HG03280 (cell line): ENCODE measurements at regions not wholly inside any gene's neighbourhood (a gene's known extent, or its start where the extent isn't known, plus 50 kb on each side); places are given as distances from the start of the nearest gene placed in this dataset.
"Not testable (repeated sequence)": the region's sequence is repeated elsewhere in the genome, so short reads cannot be mapped to it uniquely, and the experiment has no call there.

Experiments used
- ATAC-seq: cut with Tn5 transposase; IDR thresholded peaks from one replicate; pipeline ENCODE4 v1.9.1; 2021; ENCODE audit warnings: mild to moderate bottlenecking, moderate library complexity; ENCODE audit not compliant: unreplicated experiment

- not testable (repeated sequence) for ATAC-seq
Observed at GRCh38 chrX:42342981-42343380, 419.6 kb upstream of the CASK start.
